CD4-positive, alpha-beta T cell (primary cell): ENCODE measurements at regions not wholly inside any gene's neighbourhood (a gene's known extent, or its start where the extent isn't known, plus 50 kb on each side); places are given as distances from the start of the nearest gene placed in this dataset.

Experiments used
- ATAC-seq: fragments of 200-7000 bp; cut with Tn5 transposase; one replicate; pipeline ENCODE4 v1.10.0; 2022; ENCODE audit warnings: mild to moderate bottlenecking; ENCODE audit not compliant: poor library complexity
- CTCF ChIA-PET: fragments of 350-600 bp; sonication (Branson Sonifier 250); formaldehyde crosslinking; loops from one replicate; lab custom pipeline; 2021; ENCODE audit warnings: antibody characterized with exemption, inconsistent platforms; lab: Charles Lee
- POLR2A ChIA-PET: fragments of 350-600 bp; sonication (Branson Sonifier 250); formaldehyde crosslinking; loops from one replicate; lab custom pipeline; 2021; ENCODE audit warnings: antibody characterized with exemption, inconsistent platforms; lab: Charles Lee
- DNase-seq, 14 experiments: peaks; one replicate each; pipeline ENCODE4 v3.0.0-alpha.2; 2013 to 2020; ENCODE audit warnings: mixed read lengths in 2 of 14
- H3K27ac ChIP-seq, 2 donors: one replicate each; pipeline versions ENCODE4 v1.5.1 to v1.7.0; 2013; ENCODE audit warnings: low read length in 2 of 2, low read depth in 1 of 2, mild to moderate bottlenecking in 1 of 2
- H3K27me3 ChIP-seq, 2 experiments: 1 replicate in 1 of 2; 2 replicates in 1 of 2; pipeline versions ENCODE4 v1.6.1 to v1.7.0; 2013; ENCODE audit warnings: low read length in 2 of 2, control low read depth in 1 of 2, mild to moderate bottlenecking in 1 of 2, moderate library complexity in 1 of 2; ENCODE audit not compliant: insufficient read depth in 2 of 2, control insufficient read depth in 1 of 2
- H3K36me3 ChIP-seq: one replicate; pipeline ENCODE4 v1.6.1; 2013; ENCODE audit warnings: low read length, control low read depth; ENCODE audit not compliant: insufficient read depth
- H3K4me1 ChIP-seq: one replicate; pipeline ENCODE4 v1.6.1; 2013; ENCODE audit warnings: low read length, control low read depth; ENCODE audit not compliant: insufficient read depth
- H3K4me3 ChIP-seq: one replicate; pipeline ENCODE4 v1.5.1; 2013; ENCODE audit warnings: mild to moderate bottlenecking, low read length, moderate library complexity
- H3K9me3 ChIP-seq, 2 experiments: 1 replicate in 1 of 2; 2 replicates in 1 of 2; pipeline versions ENCODE4 v1.6.1 to v1.7.0; 2013; ENCODE audit warnings: low read length in 2 of 2, mild to moderate bottlenecking in 2 of 2, control low read depth in 1 of 2, moderate library complexity in 1 of 2; ENCODE audit not compliant: control insufficient read depth in 1 of 2, insufficient read depth in 1 of 2
- H3K27ac Mint-ChIP-seq: one replicate; pipeline ENCODE4 v1.8.0; 2020; ENCODE audit warnings: mixed read lengths
- H3K27me3 Mint-ChIP-seq: one replicate; pipeline ENCODE4 v1.8.0; 2021; ENCODE audit warnings: mixed read lengths
- H3K36me3 Mint-ChIP-seq: one replicate; pipeline ENCODE4 v1.8.0; 2021; ENCODE audit warnings: low read depth, mixed read lengths
- H3K4me1 Mint-ChIP-seq: one replicate; pipeline ENCODE4 v1.8.0; 2021; ENCODE audit warnings: low read depth, mixed read lengths
- H3K4me3 Mint-ChIP-seq: one replicate; pipeline ENCODE4 v1.8.0; 2020; ENCODE audit warnings: mild to moderate bottlenecking, mixed read lengths
- H3K9me3 Mint-ChIP-seq: one replicate; pipeline ENCODE4 v1.8.0; 2020; ENCODE audit warnings: mixed read lengths
- CTCF ChIP-seq: fragments of 200-600 bp; IDR thresholded peaks from one replicate; pipeline ENCODE4 v1.8.0; 2022; ENCODE audit warnings: antibody characterized with exemption, mild to moderate bottlenecking
- intact Hi-C, 2 experiments: fragments of 100-400 bp; cut with DNase I in 1 of 2; cut with micrococcal nuclease in 1 of 2; formaldehyde crosslinking; loops; one replicate each; pipeline versions ENCODE4 v1.15.1 to v1.9.0; 2023 to 2025; cut with DNase I, micrococcal nuclease

GRCh38 chr7:33687625-33688024 lies 217.7 kb upstream of the BMPER start:
- ChIA-PET CTCF (interaction anchor here (0.7 kb wide), 1 partner anchor 273 kb away, joined by 3 read pairs; no protein-coding TSS in a partner anchor), POLR2A (no interaction called here)
- H3K4me1 ChIP-seq, result no peaks in the 10 kb centered on the region
- Mint-ChIP-seq H3K27me3 (no peaks in the 10 kb centered on the region), H3K9me3 (peaks cover 4% of the 10 kb centered on the region), H3K36me3 (peaks cover 54% of the 10 kb centered on the region), H3K4me1 (no peaks in the 10 kb centered on the region), H3K27ac (no peak overlapping the region), H3K4me3 (no peak overlapping the region)
- intact Hi-C loops, result no loop called here
- no peak overlapping the region for H3K4me3 ChIP-seq
- no peaks in the 10 kb centered on the region for H3K36me3 ChIP-seq
- DNase-seq, result no peak
- no peak for ATAC-seq
- peaks cover 0 to 12% of the 10 kb centered on the region in 2 experiments for H3K9me3 ChIP-seq
- H3K27me3 ChIP-seq, result no peaks in the 10 kb centered on the region
- no peak for TF ChIP-seq CTCF
- no peak overlapping the region for H3K27ac ChIP-seq

- H3K4me3 ChIP-seq, result no peak overlapping the region
- ATAC-seq (no peak), DNase-seq (no peak)
- H3K36me3 ChIP-seq, result no peaks in the 10 kb centered on the region
- no peaks in the 10 kb centered on the region for H3K27me3 ChIP-seq
- CTCF ChIA-PET, result no interaction called here
- Mint-ChIP-seq H3K27me3 (no peaks in the 10 kb centered on the region), H3K4me3 (no peak overlapping the region), H3K4me1 (no peaks in the 10 kb centered on the region), H3K27ac (no peak overlapping the region), H3K36me3 (peaks cover 44% of the 10 kb centered on the region), H3K9me3 (peaks cover 8% of the 10 kb centered on the region)
- H3K27ac ChIP-seq, result no peak overlapping the region
- POLR2A ChIA-PET, result no interaction called here
- no peak for TF ChIP-seq CTCF
- peaks cover 0 to 2% of the 10 kb centered on the region in 2 experiments for H3K9me3 ChIP-seq
- intact Hi-C loops, result no loop called here
- H3K4me1 ChIP-seq, result no peaks in the 10 kb centered on the region
Observed at GRCh38 chr7:33691180-33691579, 214.2 kb upstream of the BMPER start.

GRCh38 chr7:33692956-33693355 lies 212.4 kb upstream of the BMPER start:
- Mint-ChIP-seq H3K27me3 (no peaks in the 10 kb centered on the region), H3K27ac (no peak overlapping the region), H3K4me1 (no peaks in the 10 kb centered on the region), H3K9me3 (peaks cover 10% of the 10 kb centered on the region), H3K4me3 (no peak overlapping the region), H3K36me3 (peaks cover 40% of the 10 kb centered on the region)
- ChIA-PET POLR2A (no interaction called here), CTCF (no interaction called here)
- H3K4me1 ChIP-seq, result no peaks in the 10 kb centered on the region
- no peaks in the 10 kb centered on the region for H3K27me3 ChIP-seq
- H3K27ac ChIP-seq, result no peak overlapping the region
- TF ChIP-seq CTCF, result no peak
- no peak overlapping the region for H3K4me3 ChIP-seq
- H3K36me3 ChIP-seq, result no peaks in the 10 kb centered on the region
- H3K9me3 ChIP-seq, result no peaks in the 10 kb centered on the region
- no peak for DNase-seq
- intact Hi-C loops, result no loop called here
- no peak for ATAC-seq
